ENCODE measurements at regions not wholly inside any gene's neighbourhood (a gene's known extent, or its start where the extent isn't known, plus 50 kb on each side); places are given as distances from the start of the nearest gene placed in this dataset.

DNA sequence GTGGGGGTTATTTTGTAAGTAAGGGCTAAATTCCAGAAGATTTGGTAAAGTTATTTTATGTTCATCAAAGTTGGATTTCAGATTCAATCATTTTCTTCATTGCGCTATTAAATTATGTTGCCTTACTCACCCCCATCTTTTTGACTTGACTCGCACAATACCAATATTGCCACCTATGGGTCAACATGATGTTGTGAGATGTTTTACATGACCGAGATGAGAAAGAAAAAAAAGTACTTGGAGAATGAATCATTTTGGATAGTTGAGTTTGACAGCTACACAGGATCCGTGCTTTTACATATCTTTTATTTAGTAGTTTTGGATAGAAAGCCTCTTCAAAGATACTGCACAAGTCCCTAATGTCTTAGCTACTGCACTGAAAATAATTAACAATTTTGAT is 224.2 kb upstream of the EMCN start:
- in situ Hi-C loops (cut with MboI; ENCODE audit: low sequenced_read_pairs) (no loop called here), dilution Hi-C loops (cut with HindIII; ENCODE audit: low sequenced_read_pairs, unreplicated experiment) (no loop called here), intact Hi-C loops (cut with micrococcal nuclease) (loop anchor here (10.0 kb wide), 1 partner anchor 747 kb away; no protein-coding TSS in a partner anchor)
- DNase-seq: peak; percentile 19
- H3K4ac ChIP-seq (ENCODE audit: low read depth, low read length): no peak overlapping the region
- no peak overlapping the region for H3K9ac ChIP-seq (ENCODE audit: low read depth, low read length)
- no peak overlapping the region for H2BK5ac ChIP-seq (ENCODE audit: low read depth, low read length, poor library complexity, severe bottlenecking)
- H3K56ac ChIP-seq (ENCODE audit: extremely low read depth, insufficient read depth, low read length): no peak overlapping the region
- no peaks in the 10 kb centered on the region for H3K36me3 ChIP-seq (ENCODE audit: control insufficient read depth, insufficient read depth, low read length)
- no peak overlapping the region for H3K14ac ChIP-seq (replicated peaks; ENCODE audit: low read depth, low read length)
- TF ChIP-seq RCOR1 (IDR thresholded peaks at IDR 0.05; ENCODE audit: insufficient replicate concordance, low read length) (no peak), MAFK (IDR thresholded peaks at IDR 0.05; ENCODE audit: low read depth, low read length) (0 out of 2 replicates have a peak, but pooled peaks have one; percentile 2)
- TF ChIP-seq, protein P1, sequence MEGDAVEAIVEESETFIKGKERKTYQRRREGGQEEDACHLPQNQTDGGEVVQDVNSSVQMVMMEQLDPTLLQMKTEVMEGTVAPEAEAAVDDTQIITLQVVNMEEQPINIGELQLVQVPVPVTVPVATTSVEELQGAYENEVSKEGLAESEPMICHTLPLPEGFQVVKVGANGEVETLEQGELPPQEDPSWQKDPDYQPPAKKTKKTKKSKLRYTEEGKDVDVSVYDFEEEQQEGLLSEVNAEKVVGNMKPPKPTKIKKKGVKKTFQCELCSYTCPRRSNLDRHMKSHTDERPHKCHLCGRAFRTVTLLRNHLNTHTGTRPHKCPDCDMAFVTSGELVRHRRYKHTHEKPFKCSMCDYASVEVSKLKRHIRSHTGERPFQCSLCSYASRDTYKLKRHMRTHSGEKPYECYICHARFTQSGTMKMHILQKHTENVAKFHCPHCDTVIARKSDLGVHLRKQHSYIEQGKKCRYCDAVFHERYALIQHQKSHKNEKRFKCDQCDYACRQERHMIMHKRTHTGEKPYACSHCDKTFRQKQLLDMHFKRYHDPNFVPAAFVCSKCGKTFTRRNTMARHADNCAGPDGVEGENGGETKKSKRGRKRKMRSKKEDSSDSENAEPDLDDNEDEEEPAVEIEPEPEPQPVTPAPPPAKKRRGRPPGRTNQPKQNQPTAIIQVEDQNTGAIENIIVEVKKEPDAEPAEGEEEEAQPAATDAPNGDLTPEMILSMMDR (conservative IDR thresholded peaks at IDR 0.05; ENCODE audit: low read depth, low read length): 0 out of 2 replicates have a peak, but pooled peaks have one; percentile 30
- H3K9me1 ChIP-seq (ENCODE audit: insufficient read depth, low read length): no peaks in the 10 kb centered on the region
- no TSS peak for BruUV-seq (replicated peaks)
- H4K5ac ChIP-seq (ENCODE audit: low read depth, low read length): no peak overlapping the region
- no peak overlapping the region for H4K8ac ChIP-seq (ENCODE audit: low read depth in 2 of 2, low read length in 2 of 2)
- ATAC-seq (ENCODE audit: low read depth): no peak
- no CpG with 5 or more reads among the region's 4 CpGs for WGBS, 2 experiments (ENCODE audit: extremely low coverage in 2 of 2, insufficient read length in 1 of 2)
- H3K18ac ChIP-seq (ENCODE audit: low read depth, low read length): no peak overlapping the region
- H3K4me3 ChIP-seq (ENCODE audit: insufficient read depth, low read depth, low read length): no peak overlapping the region
- no peak overlapping the region for H3K27ac ChIP-seq (ENCODE audit: insufficient read depth, low read length)
- no peaks in the 10 kb centered on the region for H3K27me3 ChIP-seq (ENCODE audit: control insufficient read depth, insufficient read depth, low read length)
- no peak overlapping the region for H2BK15ac ChIP-seq (ENCODE audit: low read depth, low read length)
- no peak overlapping the region for H2BK120ac ChIP-seq (ENCODE audit: low read depth, low read length)
- ChIA-PET CTCF (interaction anchor here (0.9 kb wide), 1 partner anchor 9 kb away, joined by 3 read pairs; no protein-coding TSS in a partner anchor), POLR2A (ENCODE audit: unreplicated experiment) (no interaction called here)
- H4K91ac ChIP-seq (ENCODE audit: insufficient read depth, low read depth, low read length): no peak overlapping the region
- H4K20me1 ChIP-seq (ENCODE audit: insufficient read depth, low read length): no peaks in the 10 kb centered on the region
- no peaks in the 10 kb centered on the region for H3K9me3 ChIP-seq (ENCODE audit: control insufficient read depth, insufficient read depth, low read length)
- no peaks in the 10 kb centered on the region for H3K4me1 ChIP-seq (ENCODE audit: control insufficient read depth, insufficient read depth, low read length)
- H3K4me2 ChIP-seq (ENCODE audit: low read depth, low read length): no peak overlapping the region
- no peaks in the 10 kb centered on the region for H3K79me1 ChIP-seq (ENCODE audit: low read depth in 1 of 2, low read length in 2 of 2)
- H2AK5ac ChIP-seq (ENCODE audit: low read depth, low read length): no peak overlapping the region
- no peak overlapping the region for H3K23ac ChIP-seq (ENCODE audit: low read depth, low read length)
- no peak overlapping the region for H2BK20ac ChIP-seq (ENCODE audit: low read depth, low read length)
- no peak overlapping the region for H2AK9ac ChIP-seq (replicated peaks; ENCODE audit: low read depth, low read length, poor library complexity)
- H2AFZ ChIP-seq (replicated peaks; ENCODE audit: low read length, poor library complexity): no peak overlapping the region

All from IMR-90 (cell line).